HG02571 (cell line): ENCODE measurements at regions not wholly inside any gene's neighbourhood (a gene's known extent, or its start where the extent isn't known, plus 50 kb on each side); places are given as distances from the start of the nearest gene placed in this dataset.

Experiments used
- ATAC-seq: cut with Tn5 transposase; IDR thresholded peaks from one replicate; pipeline ENCODE4 v1.9.1; 2021; ENCODE audit warnings: mild to moderate bottlenecking, moderate library complexity; ENCODE audit not compliant: unreplicated experiment

DNA sequence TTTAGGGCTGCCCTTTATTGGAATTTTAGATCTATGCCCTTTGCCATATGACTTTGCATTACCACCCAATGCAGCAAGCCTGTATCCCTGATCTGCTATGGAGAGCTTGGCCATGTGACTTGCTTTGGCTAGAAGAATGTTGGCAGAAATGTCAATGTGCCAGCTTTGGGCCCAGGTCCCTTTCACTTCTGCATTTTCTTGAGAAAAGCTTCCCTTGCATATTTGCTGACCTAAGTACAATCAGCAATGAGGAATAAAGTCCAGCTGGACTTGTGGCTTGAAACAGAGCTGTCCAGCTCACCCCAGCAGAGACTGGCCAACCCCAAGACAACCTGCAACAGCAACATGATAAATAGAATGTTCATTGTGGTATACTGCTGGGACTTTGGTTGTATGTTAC, 135.9 kb downstream of the PAH start:
- ATAC-seq, result no peak

DNA sequence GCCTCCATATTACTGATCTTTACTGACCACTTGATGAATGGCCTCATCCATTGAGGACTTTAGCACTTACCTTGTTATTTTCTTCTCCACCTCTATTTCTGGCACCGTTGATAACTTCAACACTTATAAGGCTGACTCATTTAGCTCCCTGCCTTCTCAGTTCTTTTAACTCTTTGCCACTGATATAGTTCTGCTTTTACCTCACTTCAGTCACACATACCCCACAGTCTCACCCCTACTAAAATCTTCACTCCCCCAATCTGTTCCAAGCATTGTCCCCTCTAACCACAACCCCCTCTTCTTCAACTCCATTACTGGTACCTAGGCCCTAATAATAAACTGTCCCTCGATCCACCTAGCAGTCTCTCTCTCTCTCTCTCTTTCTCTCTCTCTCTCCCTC, 141.0 kb downstream of the PAH start:
- no peak for ATAC-seq

DNA sequence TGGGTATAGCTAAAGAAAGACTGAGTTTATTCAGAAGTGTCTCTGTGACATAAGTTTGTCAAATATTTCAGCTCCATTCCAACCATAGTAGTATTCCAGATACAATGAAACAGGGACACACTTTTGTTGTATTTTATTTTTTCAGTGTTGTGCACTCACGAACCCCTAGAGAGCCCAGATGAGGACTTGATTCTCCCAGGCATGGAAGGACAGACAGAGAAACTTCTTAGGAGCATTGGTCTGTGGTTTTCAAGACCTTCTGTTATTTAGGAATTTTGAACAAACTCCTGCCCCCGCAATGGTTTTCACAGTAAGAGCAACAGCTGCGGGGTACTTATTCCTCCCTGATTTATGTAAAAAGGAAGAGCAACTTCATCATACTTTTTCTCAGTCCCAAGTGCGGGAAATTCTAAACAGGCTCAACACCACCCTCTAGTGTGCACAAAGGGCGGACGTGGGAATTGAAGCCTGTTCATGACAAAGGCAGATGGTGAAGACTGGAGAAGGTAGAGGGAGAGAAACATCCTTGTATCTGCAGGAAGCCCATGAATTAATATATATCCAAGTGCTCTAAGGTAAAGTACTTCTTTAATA, 147.6 kb downstream of the PAH start:
- ATAC-seq, result peak; percentile 79

DNA sequence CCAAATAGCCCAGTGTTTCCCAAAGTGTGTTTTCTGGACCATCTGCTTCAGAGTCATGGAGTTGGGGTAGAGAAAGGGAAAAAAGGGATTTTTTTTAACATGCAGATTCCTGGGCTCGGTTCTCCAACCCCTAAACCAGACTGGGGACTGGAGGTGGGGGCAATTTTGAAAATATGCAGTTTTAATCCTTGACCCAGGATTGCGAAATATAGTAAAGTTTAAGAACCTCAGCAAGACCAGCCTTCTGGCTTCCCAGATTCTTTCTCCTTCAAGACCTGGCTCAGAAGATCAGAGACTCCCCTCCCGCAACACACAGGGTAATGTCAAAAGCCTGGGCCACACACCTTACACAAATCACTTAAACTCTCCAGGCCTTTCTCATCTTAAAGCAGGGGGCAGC, 150.1 kb downstream of the PAH start:
- ATAC-seq, result no peak

DNA sequence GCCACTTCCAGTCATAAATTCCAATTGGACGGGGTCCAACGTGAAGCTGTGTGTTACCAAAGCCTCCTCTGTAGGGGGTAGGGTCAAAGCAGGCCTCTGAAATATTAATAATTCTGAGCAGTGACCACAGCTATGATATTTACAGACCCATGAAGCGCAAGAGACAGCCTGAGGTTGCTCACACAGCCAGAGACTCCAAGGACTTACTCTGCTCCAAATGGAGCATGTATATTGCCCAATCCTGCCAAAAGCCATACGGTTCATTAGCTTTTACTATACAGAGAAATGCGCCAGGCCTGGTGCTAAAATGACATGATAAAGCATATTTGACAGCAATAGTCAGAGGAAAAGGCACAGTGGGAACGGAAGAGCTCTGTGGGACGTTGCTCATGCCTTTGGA, 151.3 kb downstream of the PAH start:
- no peak for ATAC-seq

DNA sequence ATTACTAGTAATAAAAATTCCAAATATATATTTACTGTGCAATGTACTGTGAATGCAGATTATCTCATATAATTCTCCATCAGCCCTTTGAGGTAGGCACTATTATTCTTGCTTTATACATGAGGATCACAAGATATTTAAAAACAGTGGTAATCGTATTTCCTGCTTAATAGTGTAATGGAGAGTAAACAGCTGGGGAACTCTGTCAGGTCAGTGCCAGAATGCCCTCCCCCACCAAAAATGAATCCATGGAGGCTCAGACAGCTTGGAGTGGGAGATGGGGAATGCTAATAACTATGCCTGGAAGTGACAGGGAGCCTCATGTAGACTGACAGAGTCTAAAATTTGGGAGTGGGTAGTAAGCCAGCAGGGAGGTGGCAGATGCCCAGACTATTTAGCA, 153.6 kb downstream of the PAH start:
- no peak for ATAC-seq

DNA sequence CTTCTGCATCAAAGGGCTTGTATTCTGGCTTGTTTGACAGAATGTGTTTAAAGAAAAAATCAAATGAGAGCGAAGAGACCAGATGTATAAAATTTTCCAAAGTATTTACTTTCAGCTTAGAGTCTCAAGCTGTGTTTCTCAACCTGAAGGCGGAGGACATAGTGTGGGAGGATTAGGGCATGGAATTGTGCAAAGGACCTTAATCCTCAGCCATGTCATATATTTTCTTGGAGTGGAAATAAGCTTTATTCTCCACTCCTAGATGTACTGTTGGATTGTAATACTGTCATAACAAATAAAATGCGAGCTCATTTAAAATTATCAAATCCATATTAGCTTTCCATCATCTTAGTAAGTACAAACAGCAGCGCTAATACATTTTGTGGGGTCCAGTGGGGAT, 154.0 kb downstream of the PAH start:
- ATAC-seq, result no peak

DNA sequence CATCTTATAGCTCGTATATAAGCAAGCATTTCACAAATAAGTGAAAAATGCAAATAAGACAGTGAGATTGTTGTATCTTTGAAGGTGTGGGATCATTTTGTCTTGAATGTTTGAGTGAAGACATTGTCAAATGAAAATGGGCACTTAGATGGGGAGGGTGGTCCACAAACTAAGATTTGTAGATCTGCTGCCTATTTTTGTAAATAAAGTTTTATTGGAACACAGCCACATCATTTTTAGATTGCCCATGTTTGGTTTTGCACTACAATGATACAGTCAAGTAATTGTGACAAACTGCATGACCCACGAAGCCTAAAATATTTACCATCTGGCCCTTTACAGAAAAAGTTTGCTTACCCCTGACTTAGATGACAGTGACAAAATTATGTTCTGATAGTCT, 156.7 kb downstream of the PAH start:
- no peak for ATAC-seq

DNA sequence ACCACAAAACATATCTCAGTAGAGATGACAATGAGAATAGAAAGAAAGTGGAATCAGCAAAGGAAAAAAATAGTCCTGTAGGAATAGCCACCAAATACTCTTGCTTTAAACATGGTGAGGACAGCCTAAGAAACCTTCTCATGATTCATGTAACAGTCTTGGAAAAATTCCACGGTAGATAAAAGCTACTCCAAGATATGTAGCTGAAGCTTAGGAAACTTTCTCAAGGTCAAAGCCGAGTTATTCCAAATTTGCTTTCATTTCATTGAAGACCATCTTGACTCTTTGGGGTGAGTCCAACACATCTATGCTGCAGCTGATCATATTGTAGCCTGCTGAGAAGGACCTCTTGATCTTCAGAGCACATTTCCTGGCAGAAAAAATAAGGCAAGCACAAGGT, 157.6 kb downstream of the PAH start:
- no peak for ATAC-seq

DNA sequence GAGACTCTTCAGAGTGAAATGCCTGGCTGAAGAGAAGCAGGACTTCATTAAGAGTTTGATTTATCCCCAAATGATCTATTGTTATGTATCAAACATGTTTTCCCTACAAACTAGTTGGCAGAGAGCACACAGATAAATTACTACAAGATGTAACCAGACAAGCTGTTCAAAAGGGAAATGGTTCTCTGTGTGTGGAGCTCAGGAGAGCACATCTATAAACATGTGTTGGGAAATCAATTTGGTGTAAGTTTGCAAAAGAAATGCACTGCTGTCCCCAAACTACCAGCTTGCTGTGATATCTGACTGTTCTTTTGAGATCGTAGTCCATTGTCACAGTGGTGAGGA, 159.2 kb downstream of the PAH start:
- no peak for ATAC-seq

DNA sequence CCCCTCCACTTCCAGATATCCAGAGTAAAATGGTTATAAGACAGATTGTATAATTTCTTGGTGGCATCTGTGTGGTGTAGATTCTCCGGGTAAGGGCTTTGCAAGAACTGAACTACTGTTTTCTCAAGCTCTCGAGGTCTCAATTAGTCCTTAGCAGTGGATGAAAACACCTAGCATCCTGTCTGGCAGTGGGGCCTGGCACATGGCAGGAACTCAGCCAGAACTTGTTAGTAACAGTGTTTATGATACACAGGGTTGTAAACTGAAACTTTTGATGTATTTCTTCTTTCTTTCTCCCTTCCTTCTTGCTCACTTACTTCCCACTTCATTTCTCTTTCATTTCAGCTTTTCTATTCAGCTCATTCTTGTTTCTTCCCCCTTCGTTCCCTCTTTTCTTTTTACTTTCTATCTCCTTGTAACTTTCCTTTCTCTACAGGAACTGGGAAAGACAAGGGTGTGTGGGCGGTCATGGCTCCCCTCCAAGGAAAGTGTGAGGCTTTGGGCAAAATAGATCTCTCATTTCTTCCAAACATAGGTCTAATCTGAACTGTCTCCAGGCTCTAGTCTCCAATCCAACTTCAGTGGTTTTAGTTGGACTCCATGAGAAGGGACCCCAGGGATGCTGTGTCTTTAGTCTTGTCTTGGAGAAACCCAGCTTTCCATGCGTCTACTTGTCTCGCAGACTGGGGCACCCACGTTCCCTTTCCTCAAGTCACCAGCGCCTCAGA, 159.7 kb downstream of the PAH start:
- ATAC-seq, result no peak

DNA sequence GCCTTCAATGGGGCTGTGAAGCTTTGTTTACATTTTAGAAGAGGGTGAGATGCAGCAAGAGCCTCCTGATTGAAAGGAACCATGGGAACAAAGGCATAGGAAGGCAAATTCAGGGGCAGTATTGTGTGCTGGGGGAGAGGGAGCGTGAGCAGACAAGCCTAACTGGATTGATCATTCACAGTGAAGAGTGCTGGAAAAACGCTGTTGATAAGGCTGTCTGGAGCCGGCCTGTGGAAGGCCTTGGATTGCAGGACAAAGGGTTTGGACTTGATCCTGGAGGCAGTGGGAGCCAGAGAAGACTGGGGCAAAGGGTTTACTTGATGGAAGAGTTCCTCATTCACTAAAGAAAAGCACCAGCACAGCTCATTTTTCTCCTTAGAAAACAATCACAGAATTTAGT, 160.5 kb downstream of the PAH start:
- no peak for ATAC-seq

DNA sequence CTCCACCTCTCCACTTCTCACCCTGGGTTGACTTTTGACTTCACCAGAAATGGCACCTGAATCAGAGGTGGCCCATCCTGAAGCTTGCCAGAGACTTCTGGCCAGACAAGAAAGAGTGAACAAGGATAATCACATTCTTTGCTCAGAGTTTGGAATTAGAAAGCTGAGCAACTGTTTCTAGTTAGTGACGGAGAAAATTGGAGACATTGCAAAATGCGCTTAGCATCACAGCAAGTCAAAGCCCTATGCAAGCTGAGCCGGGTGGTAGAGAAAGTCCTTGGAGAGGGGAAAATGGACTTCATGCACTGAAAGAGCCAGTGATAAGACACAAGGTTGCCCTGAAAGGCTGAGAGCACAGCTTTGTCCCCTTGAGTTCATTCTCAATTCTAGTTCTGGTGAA, 161.8 kb downstream of the PAH start:
- no peak for ATAC-seq

DNA sequence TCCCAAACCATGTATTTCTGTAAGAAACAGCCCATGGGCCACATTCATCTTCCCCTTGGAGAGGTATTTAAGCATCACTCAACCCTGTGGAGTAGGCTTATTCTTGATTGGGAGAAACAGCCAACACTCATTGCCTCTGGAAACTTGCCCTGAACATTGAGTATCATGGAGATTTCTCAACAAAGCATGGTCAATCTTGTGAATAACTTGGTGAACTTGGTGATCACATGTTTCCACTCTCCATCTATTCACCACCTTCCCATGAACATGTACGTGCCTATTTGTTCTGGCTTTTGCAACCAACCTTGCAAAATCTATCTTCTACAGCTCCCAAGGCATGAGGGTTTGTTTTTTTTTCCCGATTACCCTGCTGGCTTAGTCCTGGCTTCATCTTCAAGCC, 163.2 kb downstream of the PAH start:
- no peak for ATAC-seq

DNA sequence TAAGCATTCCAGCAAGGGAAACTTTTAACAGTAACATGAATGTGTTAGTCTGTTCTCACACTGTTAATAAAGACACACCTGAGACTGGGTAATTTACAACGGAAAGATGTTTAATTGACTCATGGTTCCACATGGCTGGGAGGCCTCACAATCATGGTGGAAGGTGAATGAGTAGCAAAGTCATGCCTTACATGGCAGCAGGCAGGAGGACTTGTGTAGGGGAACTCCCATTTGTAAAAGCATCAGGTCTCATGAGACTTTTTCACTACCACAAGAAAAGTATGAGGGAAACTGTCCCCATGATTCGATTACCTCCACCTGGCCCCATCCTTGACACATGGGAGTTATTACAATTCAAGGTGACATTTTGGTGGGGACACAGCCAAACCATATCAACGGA, 168.3 kb downstream of the PAH start:
- ATAC-seq, result no peak

DNA sequence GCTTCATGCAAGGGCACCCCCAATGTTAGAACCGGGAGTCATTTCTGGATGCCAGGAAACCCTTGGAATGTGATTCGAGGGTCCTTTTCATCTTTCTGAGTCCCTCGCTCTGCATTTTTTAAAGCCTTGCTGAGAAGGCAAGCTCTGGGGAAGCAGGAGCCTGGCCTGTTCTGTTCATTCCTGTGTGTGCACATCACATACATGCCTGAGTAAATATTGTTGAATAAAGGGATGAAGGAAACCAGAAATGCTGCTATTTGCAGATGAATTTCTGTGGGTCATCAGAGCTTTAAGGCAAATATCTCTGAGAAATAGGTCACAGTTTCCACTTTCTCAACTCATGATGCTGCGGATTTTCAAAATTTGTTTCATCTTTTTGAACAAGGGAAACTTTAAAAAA, 170.1 kb downstream of the PAH start:
- no peak for ATAC-seq

DNA sequence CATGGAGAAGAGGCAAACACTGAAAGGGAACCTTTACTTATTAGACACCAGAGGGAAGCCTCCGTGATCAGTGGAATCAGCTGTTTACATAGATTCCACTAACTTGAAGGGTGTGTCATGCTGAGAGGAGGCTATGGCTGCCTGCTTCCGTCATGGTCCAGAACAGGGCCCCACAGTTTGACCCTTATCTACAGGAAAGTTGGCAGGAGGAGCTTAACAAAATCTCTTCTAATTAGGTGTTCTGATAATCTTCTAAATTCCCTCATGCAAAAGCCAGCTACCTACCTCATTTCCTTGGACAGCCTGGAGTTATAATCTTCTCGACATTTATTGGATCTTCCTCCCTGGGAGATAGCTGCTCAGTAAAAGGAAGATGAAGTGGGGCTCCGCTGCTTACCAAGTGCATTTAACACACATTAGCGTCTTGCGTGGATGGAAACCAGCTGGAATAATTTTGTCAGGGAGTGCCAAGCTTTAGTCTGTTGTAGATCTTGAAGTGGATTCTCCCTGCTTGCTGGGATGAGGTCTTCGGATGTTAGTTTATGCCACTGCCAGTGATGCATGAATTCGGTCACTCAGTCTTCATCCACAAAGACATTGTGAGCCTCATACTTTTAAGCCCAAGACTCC, 171.0 kb downstream of the PAH start:
- ATAC-seq, result no peak

DNA sequence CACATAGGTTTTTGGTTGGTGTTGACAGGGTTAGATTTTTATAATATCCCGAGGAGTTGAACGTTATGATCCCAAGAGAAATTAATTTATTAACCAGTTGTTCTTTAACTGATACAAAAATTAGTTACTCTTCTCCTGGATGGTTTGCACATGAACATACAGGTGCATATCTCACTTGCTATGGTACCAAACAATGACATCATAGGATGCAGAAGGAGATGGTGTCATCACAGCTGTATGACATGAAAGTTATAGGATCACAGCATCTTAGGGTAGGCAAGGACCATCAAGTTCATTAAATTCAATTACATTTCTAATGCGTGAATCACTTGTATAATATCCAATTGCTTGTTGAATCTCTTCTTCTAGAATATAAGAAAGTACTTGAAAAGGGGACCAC, 175.8 kb downstream of the PAH start:
- no peak for ATAC-seq

DNA sequence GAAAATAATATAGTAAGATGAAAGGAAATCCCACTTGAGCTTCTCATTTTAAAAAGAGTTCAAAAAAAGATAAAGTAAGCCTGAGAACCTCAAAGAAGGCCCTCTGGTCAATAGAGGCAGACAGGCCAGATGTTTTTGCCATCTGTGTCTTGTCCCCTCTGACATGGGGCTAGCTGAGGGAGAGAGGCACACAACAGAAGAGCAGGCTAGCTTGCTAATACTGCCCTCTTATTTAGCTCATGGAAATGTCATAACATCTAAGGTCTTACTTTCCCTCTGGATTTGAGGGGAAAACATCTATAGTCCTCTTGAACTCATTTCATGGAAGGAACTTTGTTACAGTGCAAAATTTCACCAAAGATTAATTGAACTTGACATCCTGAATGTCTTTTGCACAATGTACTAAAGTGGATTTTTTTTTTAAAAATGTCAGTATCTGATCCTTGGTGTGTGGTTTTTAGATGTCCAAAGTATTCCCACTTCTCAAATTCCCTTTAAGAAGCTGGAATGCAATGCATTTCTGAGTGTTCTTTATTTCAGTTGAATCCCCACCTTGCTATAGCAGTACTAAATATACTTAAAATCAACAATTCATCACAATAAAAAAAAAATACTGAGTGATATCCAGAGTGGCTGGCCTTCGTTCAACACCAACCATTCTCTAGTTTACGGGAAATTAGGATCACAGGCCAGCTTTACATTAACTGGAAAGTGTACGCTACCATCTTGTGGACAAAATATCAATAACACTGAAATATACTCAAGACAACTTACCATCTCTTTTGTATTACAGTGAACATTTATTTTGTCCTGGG, 176.7 kb downstream of the PAH start:
- no peak for ATAC-seq

DNA sequence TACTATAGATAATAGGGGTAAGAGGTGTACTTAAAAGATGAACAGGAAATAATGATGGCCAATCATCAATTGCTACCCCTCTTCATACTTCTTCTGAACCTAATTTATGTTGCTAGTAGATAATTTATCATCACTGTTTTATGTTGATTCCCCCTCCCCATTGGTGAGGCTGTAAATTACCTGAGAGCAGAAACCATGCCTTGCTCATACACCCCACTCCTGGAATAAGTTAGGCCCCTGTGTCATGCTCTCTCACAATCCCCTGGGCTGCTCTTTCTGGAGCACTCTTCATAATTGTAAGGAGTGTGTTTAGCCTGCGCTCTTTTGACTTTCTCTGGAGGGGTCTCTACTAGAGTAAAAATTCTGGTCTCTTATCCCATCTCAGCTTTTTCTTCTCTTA, 180.7 kb downstream of the PAH start:
- ATAC-seq, result no peak

DNA sequence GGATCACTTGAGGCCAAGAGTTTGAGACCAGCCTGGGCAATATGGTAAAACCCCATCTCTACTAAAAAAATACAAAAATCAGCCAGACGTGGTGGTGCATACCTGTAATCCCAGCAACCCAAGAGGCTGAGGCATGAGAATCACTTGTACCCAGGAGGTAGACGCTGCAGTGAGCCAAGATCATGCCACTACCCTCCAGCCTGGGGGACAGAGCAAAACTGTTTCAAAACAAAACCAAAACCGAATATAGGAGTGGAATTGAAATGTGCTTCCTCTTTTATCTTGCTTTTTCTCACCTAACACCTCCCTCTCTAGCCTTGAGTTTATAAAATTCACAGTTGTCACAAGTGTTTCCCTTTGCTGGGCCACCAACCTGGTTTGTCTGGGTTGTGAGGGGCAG, 181.9 kb downstream of the PAH start:
- peak; percentile 91 for ATAC-seq

DNA sequence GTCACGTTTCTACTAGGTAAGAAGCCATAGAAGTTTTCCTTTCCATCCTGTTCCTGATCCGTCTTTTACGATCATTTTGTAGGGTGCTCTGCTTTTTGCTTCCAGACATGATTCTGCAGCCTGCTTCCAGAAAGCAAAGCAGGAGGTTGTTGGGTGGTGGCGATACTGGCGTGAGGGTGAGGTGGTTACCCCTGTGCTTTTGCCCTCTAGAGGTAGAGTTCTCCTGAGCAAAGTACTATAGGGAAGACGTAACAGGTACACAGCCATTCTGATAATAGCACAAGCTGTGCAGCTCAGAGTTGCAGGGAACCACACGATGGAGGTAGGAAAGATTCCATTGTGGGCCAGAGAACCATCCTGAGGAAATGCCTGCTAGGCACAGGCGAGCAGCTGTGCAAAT, 186.0 kb downstream of the PAH start:
- no peak for ATAC-seq
